PC-3 (cell line): ENCODE measurements at regions not wholly inside any gene's neighbourhood (a gene's known extent, or its start where the extent isn't known, plus 50 kb on each side); places are given as distances from the start of the nearest gene placed in this dataset.

ENCODE experiments used
- ATAC-seq: fragments of 200-7000 bp; cut with Tn5 transposase; 2 replicates; pipeline ENCODE4 v1.9.1; 2020; ENCODE audit warnings: mild to moderate bottlenecking, moderate library complexity
- BruUV-seq: library from RNA; stranded (reverse); fragments of 400-500 nt; replicated peaks from 2 replicates; lab custom pipeline; 2021; lab: Mats Ljungman, UMichigan
- CTCF ChIA-PET: fragments of 300-600 bp; sonication (Branson Sonifier 250); formaldehyde crosslinking; loops from one replicate; lab custom pipeline; 2022; ENCODE audit warnings: antibody characterized with exemption; lab: Charles Lee
- POLR2A ChIA-PET: fragments of 300-600 bp; sonication (Branson Sonifier 250); formaldehyde crosslinking; loops from one replicate; lab custom pipeline; 2022; ENCODE audit warnings: antibody characterized with exemption; ENCODE audit not compliant: unreplicated experiment; lab: Charles Lee
- DNase-seq: peaks from one replicate; pipeline ENCODE4 v3.0.0-alpha.2; 2015
- H2AFZ ChIP-seq: fragments of 300-600 bp; sonication (generic); 2 replicates; pipeline ENCODE4 v1.6.0; 2016; ENCODE audit warnings: antibody characterized with exemption, low read length
- H3F3A ChIP-seq: fragments of 300-600 bp; sonication (generic); one replicate; pipeline ENCODE4 v1.6.0; 2017; ENCODE audit warnings: antibody characterized with exemption, low read length, control low read depth, mild to moderate bottlenecking; ENCODE audit not compliant: unreplicated experiment
- H3K27ac ChIP-seq: fragments of 300-600 bp; sonication (generic); 2 replicates; pipeline ENCODE4 v1.5.1; 2016; ENCODE audit warnings: mild to moderate bottlenecking, low read length
- H3K27me3 ChIP-seq: fragments of 300-600 bp; sonication (generic); 2 replicates; pipeline ENCODE4 v1.6.1; 2016; ENCODE audit warnings: low read length, mixed read lengths
- H3K36me3 ChIP-seq: fragments of 300-600 bp; sonication (generic); 2 replicates; pipeline ENCODE4 v1.6.1; 2016; ENCODE audit warnings: low read depth, mixed run types, low read length, mixed read lengths
- H3K4me1 ChIP-seq: fragments of 300-600 bp; sonication (generic); 2 replicates; pipeline ENCODE4 v1.5.1; 2016; ENCODE audit warnings: low read length; ENCODE audit not compliant: insufficient read depth
- H3K4me2 ChIP-seq: fragments of 300-600 bp; sonication (generic); 2 replicates; pipeline ENCODE4 v1.6.0; 2016; ENCODE audit warnings: low read length
- H3K4me3 ChIP-seq: fragments of 300-600 bp; sonication (generic); 2 replicates; pipeline ENCODE4 v1.5.1; 2016; ENCODE audit warnings: mild to moderate bottlenecking, low read length, mixed read lengths
- H3K79me2 ChIP-seq: fragments of 300-600 bp; sonication (generic); 2 replicates; pipeline ENCODE4 v1.6.1; 2017; ENCODE audit warnings: low read length, mixed read lengths
- H3K9ac ChIP-seq: fragments of 300-600 bp; sonication (generic); 2 replicates; pipeline ENCODE4 v1.6.0; 2016; ENCODE audit warnings: mild to moderate bottlenecking, low read length
- H3K9me2 ChIP-seq: fragments of 300-600 bp; sonication (generic); replicated peaks from 2 replicates; pipeline ENCODE4 v1.6.1; 2016; ENCODE audit warnings: mixed run types, low read length, mixed read lengths
- H3K9me3 ChIP-seq: fragments of 300-600 bp; sonication (generic); 2 replicates; pipeline ENCODE4 v1.6.1; 2016; ENCODE audit warnings: low read length, mixed read lengths
- H4K20me1 ChIP-seq: fragments of 300-600 bp; sonication (generic); 2 replicates; pipeline ENCODE4 v1.6.1; 2016; ENCODE audit warnings: low read length, mixed read lengths
- EZH2 ChIP-seq: fragments of 300-600 bp; sonication (generic); IDR thresholded peaks from one replicate; pipeline ENCODE4 v1.6.1; 2017; ENCODE audit warnings: antibody characterized with exemption, mild to moderate bottlenecking, low read length; ENCODE audit not compliant: unreplicated experiment
- EZH2phosphoT487 ChIP-seq: fragments of 300-600 bp; sonication (generic); IDR thresholded peaks from 2 replicates; pipeline ENCODE4 v1.6.1; 2018; ENCODE audit warnings: mild to moderate bottlenecking, antibody characterized with exemption, low read length, borderline replicate concordance
- intact Hi-C: fragments of 100-400 bp; cut with micrococcal nuclease; formaldehyde crosslinking; loops from 2 replicates; pipeline ENCODE4 v1.9.0; 2023
- TF ChIP-seq, protein P1 (sequence below): fragments of 300-600 bp; sonication (generic); conservative IDR thresholded peaks from 2 replicates; pipeline ENCODE4 v1.5.1; 2017; ENCODE audit warnings: antibody characterized with exemption, low read depth, mild to moderate bottlenecking, low read length

DNA sequence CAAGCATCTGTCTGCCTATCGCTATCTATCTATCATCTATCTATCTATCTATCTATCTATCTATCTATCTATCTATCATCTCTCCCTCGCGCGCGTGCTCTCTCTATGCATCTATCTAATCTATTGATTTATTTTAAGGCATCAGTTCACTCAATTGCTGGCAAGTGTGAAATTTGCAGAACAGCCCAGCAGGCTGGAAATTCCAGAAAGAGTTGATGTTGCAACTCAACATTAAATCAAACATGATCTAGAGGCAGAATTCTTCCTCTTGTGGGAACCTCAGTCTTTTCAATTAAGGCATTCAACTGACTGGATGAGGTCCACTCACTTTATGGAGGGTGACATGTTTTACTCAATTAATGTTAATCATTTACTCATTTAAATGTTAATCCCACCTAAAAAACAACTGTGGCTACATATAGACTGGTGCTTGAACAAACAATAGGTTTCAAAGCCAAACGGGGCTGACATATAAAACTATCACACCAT lies 1210.8 kb downstream of the GALC start:
- intact Hi-C loops, result no loop called here
- Histone ChIP-seq H2AFZ (no peak overlapping the region), H3F3A (no peaks in the 10 kb centered on the region), H3K9ac (no peak overlapping the region), H3K9me2 (no peaks in the 10 kb centered on the region), H4K20me1 (no peaks in the 10 kb centered on the region), H3K4me3 (no peak overlapping the region), H3K9me3 (no peaks in the 10 kb centered on the region; the same call in 1 of the 2 replicates), H3K27ac (no peak overlapping the region), H3K4me2 (no peak overlapping the region), H3K27me3 (no peaks in the 10 kb centered on the region), H3K79me2 (no peaks in the 10 kb centered on the region), H3K36me3 (no peaks in the 10 kb centered on the region), H3K4me1 (peaks cover 19% of the 10 kb centered on the region)
- TF ChIP-seq EZH2 (no peak), EZH2phosphoT487 (no peak)
- TF ChIP-seq, protein P1, sequence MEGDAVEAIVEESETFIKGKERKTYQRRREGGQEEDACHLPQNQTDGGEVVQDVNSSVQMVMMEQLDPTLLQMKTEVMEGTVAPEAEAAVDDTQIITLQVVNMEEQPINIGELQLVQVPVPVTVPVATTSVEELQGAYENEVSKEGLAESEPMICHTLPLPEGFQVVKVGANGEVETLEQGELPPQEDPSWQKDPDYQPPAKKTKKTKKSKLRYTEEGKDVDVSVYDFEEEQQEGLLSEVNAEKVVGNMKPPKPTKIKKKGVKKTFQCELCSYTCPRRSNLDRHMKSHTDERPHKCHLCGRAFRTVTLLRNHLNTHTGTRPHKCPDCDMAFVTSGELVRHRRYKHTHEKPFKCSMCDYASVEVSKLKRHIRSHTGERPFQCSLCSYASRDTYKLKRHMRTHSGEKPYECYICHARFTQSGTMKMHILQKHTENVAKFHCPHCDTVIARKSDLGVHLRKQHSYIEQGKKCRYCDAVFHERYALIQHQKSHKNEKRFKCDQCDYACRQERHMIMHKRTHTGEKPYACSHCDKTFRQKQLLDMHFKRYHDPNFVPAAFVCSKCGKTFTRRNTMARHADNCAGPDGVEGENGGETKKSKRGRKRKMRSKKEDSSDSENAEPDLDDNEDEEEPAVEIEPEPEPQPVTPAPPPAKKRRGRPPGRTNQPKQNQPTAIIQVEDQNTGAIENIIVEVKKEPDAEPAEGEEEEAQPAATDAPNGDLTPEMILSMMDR, result no peak
- DNase-seq, result no peak
- CTCF ChIA-PET, result no interaction called here
- no TSS peak for BruUV-seq
- ATAC-seq, result no peak
- POLR2A ChIA-PET, result no interaction called here

DNA sequence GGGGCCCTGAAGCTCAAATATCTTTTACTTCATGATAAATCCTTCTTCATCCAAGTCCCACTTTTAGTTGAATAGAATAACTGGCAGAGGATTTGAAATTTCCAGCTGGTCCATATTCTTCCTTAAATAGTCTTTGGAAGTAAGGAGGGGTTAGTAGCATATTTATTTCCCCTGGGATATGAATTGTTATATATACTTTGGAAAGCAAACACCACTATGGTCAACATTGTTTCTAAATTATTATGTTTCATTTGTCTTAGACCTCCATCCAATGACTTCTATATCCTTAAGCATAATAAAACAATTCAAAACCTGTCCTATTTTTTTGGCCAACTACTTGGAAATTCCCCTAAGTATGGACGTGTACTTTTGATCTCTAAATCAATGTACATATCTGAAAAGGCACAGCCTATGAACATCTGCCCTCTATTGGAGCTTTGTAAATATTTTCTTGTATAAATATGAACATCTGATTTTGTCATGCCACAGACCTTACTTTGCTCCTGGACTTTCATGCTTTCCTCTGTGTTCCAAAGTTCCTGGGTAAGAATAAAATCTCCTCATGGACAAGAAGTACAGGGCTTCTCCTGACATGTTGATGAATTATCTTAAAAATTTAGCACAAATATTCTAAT lies 1212.0 kb downstream of the GALC start:
- Histone ChIP-seq H3K4me3 (no peak overlapping the region), H3K36me3 (no peaks in the 10 kb centered on the region), H4K20me1 (no peaks in the 10 kb centered on the region), H3K9me3 (no peaks in the 10 kb centered on the region; the same call in 1 of the 2 replicates), H3F3A (no peaks in the 10 kb centered on the region), H3K9ac (no peak overlapping the region), H3K27me3 (no peaks in the 10 kb centered on the region), H3K79me2 (no peaks in the 10 kb centered on the region), H3K4me2 (no peak overlapping the region), H2AFZ (no peak overlapping the region), H3K9me2 (no peaks in the 10 kb centered on the region), H3K4me1 (peaks cover 19% of the 10 kb centered on the region), H3K27ac (no peak overlapping the region)
- BruUV-seq, result no TSS peak
- intact Hi-C loops, result no loop called here
- DNase-seq, result peak; percentile 8
- ChIA-PET CTCF (no interaction called here), POLR2A (no interaction called here)
- ATAC-seq, result no peak
- TF ChIP-seq EZH2phosphoT487 (no peak), EZH2 (no peak)
- TF ChIP-seq, protein P1, result no peak

DNA sequence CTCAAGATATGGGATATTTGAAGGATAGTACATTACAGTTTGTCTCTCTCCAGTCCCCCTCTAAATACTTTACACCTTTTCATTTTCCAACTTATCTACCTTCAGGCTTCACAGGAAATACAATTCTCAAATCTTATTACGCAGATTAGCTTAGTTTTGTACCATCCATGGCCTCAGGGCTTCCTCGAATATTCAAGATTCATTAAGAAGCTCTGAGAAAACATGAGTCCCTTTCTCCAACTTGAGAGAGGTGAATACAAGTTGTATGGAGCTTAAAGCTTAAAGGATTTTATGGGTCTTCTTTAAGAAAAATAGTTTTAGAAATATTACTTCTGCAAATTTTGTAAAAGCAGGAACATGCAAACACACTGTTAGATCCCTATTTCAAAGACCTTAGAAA lies 1212.5 kb downstream of the GALC start:
- no peaks in the 10 kb centered on the region for H3F3A ChIP-seq
- H2AFZ ChIP-seq, result no peak overlapping the region
- ChIA-PET POLR2A (no interaction called here), CTCF (no interaction called here)
- TF ChIP-seq, protein P1, result no peak
- TF ChIP-seq EZH2phosphoT487 (no peak), EZH2 (no peak)
- H3K36me3 ChIP-seq, result no peaks in the 10 kb centered on the region
- H3K79me2 ChIP-seq, result no peaks in the 10 kb centered on the region
- no peaks in the 10 kb centered on the region; the same call in 1 of the 2 replicates for H3K9me3 ChIP-seq
- peaks cover 19% of the 10 kb centered on the region for H3K4me1 ChIP-seq
- H3K9me2 ChIP-seq, result no peaks in the 10 kb centered on the region
- H3K4me2 ChIP-seq, result peak overlapping the region; percentile 13; the same call in 1 of the 2 replicates
- H3K27me3 ChIP-seq, result no peaks in the 10 kb centered on the region
- no peaks in the 10 kb centered on the region for H4K20me1 ChIP-seq
- no TSS peak for BruUV-seq
- H3K9ac ChIP-seq, result no peak overlapping the region
- intact Hi-C loops, result no loop called here
- DNase-seq (no peak), ATAC-seq (no peak)
- H3K27ac ChIP-seq, result no peak overlapping the region
- no peak overlapping the region for H3K4me3 ChIP-seq
